GM19395 (cell line): ENCODE measurements at regions not wholly inside any gene's neighbourhood (a gene's known extent, or its start where the extent isn't known, plus 50 kb on each side); places are given as distances from the start of the nearest gene placed in this dataset.
"Not testable (repeated sequence)": the region's sequence is repeated elsewhere in the genome, so short reads cannot be mapped to it uniquely, and the experiment has no call there.

Experiments used
- ATAC-seq: cut with Tn5 transposase; IDR thresholded peaks from one replicate; pipeline ENCODE4 v1.9.1; 2021; ENCODE audit warnings: mild to moderate bottlenecking, moderate library complexity; ENCODE audit not compliant: unreplicated experiment

DNA sequence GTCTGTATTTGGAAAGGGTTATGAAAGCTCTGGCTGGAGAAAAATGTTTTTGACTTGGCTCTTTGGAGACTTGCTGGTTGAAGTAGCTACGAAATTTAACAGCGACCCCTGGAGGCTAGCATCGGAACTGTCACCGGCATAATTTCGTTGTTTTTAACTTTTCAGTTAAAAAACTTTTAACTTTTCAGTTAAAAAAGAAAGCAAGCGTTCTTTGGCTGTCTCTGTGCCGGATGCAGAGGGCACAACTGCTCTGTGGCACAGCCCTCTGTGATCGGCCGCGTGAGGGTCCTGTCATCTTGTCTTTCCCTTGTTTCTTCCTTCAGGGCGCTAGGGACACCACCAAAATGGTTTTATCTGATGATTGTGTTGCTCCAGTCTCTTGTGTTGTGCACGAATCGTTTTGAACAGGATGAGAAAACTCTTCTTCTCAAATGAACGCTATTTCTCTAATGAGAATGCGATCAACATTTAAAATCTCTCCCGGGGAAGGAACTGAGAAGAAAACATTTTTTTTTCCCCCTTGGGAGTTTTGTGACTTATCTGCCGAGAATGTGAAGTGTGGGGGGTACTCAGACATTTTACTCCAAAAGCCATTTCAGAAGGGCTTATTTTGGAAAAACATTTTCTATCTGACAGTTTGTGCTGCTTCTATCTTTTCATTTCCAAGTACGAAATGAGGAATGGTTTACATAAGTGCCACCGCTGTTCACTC lies 57.1 kb downstream of the ADCYAP1 start:
- no peak for ATAC-seq

DNA sequence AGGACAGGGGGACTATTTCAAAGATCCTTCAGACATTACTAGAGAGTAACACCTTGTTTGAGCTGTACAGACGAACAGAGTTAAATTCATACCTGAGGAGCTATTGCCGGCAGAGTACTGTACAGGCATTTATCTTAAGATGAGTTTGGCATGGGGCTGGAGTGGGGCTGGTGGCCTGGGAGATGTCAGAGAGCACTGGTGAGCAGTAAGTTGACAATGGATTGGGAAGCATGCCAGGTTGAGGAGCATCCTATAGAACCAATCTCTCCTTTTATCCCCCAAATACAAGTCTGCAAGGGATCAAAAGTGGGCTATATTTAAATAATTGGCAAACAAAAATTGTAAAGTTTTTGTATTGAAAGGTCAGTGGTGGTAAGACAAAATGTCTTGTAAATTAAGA lies 58.6 kb downstream of the ADCYAP1 start:
- ATAC-seq, result no peak

DNA sequence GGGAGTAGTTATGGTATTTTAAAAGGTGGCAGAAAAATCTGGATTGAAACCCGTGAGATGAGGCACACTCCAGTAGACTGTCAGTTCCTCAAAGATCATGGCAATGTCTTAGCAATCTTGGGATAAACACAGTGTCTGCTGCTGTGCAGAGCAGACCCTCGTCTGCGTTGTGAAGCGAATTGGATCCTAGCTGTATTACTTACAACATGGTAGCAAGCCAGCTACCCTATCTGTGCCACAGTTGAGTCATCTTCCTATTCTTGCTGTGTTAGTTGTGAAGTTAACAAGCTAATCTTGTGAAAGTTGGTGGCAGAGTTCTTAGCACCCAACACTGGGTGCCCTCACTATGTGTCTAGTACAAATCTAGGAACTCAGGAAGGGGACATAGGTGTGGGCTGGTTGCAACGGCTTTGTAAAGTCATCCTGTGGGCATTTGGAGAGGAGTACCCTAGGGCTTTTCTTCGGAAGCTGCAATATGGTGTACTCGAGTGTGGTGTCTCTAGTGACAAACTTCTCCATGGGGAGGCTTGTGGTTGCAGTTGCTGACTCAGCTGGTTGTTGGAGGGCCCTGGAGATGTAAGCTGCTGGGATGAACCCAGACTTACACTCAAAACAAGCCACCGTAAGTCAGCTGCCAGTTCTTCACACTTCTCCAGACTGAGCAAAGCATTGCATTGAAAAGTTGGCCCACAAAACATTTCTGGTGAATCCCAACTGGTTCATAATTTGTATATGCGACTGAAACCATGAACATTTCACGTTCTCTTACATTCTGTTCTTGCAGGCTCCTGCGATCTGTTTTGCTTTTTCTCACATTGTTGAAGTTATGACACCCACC lies 61.5 kb downstream of the ADCYAP1 start:
- no peak for ATAC-seq

DNA sequence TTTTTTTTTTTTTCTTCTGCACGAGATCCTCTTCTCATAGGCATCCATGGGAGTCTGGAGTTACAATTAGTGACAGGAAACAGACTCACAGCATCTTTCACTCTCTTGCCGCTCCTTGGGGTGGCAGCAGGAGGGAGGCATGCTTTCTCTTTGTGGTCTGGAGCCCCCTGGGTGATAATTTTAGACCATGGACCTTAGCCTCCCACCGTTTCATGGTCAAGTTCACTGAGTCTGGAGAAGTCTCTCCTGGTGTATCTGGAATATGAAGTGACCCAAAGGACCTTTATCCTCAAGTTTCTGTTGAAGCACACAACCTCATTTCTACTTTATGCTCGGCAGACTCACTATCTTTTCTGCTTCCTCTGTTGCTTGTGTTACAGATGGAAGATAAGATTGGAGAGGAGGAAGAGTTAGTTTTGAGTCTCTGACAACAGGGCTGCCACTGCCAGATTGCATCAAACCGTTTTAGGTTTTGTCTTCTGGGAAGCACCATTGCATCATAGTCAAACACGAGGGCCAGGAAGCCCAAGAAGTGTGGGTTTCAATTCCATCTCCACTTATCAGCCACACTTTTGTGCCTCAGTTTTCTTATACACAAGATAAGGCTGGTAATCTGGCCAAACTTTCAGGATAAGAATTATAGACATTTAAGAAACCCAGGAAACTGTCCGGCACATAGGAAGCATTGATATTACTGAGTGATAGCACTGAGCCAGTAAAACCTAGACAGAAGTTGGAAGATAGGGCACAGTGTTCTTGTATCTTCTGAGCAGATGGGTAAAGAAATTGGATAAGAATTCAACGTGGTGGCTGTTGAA lies 62.3 kb downstream of the ADCYAP1 start:
- ATAC-seq, result no peak

DNA sequence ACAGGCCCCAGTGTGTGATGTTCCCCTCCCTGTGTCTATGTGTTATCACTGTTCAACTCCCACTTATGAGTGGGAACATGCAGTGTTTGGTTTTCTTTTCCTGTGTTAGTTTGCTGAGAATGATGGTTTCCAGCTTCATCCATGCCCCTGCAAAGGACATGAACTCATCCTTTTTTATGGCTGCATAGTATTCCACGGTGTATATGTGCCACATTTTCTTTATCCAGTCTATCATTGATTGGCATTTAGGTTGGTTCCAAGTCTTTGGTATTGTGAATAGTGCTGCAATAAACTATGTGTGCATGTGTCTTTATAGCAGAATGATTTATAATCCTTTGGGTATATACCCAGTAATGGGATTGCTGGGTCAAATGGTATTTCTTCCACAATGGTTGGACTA lies 64.2 kb downstream of the ADCYAP1 start:
- ATAC-seq, result not testable (repeated sequence)

DNA sequence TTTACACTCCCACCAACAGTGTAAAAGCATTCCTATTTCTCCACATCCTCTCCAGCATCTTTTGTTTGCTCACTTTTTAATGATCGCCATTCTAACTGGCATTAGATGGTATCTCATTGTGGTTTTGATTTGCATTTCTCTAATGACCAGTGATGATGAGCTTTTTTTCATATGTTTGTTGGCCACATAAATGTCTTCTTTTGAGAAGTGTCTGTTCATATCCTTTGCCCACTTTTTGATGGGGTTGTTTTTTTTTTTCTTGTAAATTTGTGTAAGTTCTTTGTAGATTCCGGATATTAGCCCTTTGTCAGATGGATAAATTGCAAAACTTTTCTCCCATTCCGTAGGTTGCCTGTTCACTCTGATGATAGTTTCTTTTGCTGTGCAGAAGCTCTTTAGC lies 64.6 kb downstream of the ADCYAP1 start:
- not testable (repeated sequence) for ATAC-seq

DNA sequence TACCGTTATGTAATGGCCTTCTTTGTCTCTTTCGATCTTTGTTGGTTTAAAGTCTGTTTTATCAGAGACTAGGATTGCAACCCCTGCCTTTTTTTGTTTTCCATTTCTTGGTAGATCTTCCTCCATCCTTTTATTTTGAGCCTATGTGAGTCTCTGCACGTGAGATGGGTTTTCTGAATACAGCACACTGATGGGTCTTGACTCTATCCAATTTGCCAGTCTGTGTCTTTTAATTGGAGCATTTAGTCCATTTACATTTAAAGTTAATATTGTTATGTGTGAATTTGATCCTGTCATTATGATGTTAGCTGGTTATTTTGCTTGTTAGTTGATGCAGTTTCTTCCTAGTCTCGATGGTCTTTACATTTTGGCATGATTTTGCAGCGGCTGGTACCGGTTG lies 69.9 kb downstream of the ADCYAP1 start:
- ATAC-seq, result not testable (repeated sequence)

DNA sequence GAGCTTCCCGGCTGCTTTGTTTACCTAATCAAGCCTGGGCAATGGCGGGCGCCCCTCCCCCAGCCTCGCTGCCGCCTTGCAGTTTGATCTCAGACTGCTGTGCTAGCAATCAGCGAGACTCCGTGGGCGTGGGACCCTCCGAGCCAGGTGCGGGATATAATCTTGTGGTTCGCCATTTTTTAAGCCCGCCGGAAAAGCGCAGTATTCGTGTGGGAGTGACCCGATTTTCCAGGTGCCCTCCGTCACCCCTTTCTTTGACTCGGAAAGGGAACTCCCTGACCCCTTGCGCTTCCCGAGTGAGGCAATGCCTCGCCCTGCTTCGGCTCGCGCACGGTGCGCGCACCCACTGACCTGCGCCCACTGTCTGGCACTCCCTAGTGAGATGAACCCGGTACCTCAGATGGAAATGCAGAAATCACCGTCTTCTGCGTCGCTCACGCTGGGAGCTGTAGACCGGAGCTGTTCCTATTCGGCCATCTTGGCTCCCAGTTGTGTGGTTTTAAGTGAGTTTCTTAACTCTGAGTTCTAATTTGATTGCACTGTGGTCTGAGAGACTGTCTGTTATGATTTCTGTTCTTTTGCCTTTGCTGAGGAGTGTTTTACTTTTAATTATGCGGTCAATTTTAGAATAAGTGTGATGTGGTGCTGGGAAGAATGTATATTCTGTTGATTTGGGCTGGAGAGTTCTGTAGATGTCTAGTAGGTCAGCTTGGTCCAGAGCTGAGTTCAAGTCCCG lies 71.9 kb downstream of the ADCYAP1 start:
- ATAC-seq, result not testable (repeated sequence)

DNA sequence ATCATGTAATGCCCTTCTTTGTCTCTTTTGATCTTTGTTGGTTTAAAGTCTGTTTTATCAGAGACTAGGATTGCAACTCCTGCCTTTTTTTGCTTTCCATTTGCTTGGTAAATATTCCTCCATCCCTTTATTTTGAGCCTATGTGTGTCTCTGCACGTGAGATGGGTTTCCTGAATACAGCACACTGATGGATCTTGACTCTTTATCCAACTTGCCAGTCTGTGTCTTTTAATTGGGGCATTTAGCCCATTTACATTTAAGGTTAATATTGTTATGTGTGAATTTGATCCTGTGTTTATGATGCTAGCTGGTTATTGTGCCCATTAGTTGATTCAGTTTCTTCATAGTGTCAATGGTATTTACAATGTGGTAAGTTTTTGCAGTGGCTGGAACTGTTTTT lies 72.7 kb downstream of the ADCYAP1 start:
- ATAC-seq, result not testable (repeated sequence)

DNA sequence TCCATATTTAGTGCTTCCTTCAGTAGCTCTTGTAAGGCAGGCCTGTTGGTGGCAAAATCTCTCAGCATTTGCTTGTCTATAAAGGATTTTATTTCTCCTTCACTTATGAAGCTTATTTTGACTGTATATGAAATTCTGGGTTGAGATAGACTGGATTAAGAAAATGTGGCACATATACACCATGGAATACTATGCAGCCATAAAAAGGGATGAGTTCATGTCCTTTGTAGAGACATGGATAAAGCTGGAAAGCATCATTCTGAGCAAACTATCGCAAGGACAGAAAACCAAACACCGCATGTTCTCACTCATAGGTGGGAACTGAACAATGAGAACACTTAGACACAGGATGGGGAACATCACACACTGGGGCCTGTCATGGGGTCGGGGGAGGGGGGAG lies 73.1 kb downstream of the ADCYAP1 start:
- ATAC-seq, result not testable (repeated sequence)

DNA sequence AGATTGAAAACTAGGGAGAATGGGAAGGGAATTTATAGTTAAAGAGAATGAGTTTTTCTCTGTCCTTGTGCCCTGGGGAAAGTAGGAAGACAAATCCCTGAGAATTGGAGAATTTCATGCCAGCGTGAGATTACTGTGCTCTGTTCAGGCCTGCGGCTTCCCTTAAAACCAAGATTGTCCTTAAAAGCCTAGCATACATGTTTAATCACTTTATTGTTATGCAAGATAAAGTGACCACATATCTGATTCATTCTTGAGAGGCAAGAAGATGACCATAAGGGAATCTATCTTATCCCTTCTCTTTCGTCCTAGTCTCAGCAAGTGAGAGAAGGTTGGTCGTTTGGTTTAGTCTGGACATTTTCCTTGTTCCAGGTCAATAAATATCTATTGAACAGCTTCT lies 75.9 kb downstream of the ADCYAP1 start:
- no peak for ATAC-seq

DNA sequence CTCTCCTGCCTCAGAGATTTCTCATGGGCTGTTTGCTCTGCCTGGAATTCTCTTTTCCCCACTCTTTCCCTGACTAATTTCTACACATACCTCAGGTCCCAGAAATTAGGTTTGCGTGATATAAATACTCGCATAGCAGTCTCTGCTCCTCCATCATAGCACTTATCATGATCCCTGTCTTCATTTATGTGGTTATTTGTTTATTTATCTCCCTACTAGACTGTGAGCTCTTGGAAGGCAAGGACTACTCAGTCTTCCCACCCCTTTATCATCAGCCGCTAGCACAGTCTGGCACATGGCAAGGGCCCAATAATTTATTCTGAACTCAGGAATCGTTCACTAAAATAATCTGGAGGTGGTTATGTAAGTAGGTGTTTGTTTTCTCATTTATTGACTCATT lies 79.3 kb downstream of the ADCYAP1 start:
- no peak for ATAC-seq

DNA sequence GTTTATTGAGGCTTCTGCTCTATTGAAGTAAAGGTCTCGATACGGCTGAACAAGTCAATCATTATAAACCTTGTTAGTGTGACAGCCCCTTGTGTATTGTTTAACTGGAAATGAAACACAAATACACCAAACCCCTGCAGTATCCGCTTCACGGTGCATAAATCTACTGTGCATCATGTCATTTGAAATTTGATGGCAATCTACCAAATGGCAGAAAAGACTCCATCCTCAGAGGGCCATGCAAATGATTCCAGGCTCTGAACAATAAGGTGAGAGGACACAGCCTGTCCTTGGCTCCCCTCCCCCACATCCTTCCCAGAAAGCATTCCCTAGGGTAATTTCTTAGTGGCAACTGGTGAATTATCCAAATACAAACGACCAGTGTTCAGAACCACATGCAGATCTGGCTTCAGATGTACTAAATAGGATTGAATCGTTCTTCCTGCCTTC lies 80.6 kb downstream of the ADCYAP1 start:
- no peak for ATAC-seq

DNA sequence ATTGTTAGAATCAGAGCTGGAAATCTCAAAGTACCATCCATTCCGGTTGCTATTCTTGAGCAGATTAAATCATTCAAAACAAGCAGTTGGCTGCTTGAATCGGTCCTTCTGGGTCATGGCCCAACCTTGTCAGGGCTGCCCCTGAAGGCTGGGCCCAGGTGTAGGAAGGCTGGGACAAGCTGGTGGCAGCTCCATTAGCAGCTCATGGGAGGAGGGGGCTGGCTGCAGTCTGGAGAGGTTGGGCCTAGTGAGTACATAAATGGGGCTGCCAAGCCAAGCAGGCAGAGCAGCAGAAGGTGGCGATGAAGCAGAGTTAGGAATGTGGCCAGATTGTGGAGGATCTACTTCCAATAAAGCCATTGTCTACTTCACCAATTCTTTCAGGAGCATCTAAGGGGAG lies 81.4 kb downstream of the ADCYAP1 start:
- no peak for ATAC-seq

DNA sequence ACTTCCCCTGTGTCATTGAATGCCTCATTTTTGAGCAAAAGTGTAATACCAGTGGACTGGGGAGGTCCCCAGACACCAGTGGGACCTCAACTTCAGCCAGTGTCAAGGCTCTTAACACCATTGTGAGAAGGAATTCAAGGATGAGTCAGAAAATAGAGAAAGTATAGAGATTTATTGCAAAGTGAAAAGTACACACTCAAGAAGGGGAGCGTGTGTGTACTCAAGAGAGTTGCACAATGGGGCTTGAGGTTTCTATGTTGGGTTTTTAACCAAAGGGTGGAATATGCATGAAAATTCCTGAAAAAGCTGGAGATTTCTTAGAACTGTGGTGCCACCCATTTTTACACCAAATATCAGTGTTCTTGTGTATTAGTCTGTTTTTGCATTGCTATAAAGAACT lies 81.9 kb downstream of the ADCYAP1 start:
- ATAC-seq, result no peak

DNA sequence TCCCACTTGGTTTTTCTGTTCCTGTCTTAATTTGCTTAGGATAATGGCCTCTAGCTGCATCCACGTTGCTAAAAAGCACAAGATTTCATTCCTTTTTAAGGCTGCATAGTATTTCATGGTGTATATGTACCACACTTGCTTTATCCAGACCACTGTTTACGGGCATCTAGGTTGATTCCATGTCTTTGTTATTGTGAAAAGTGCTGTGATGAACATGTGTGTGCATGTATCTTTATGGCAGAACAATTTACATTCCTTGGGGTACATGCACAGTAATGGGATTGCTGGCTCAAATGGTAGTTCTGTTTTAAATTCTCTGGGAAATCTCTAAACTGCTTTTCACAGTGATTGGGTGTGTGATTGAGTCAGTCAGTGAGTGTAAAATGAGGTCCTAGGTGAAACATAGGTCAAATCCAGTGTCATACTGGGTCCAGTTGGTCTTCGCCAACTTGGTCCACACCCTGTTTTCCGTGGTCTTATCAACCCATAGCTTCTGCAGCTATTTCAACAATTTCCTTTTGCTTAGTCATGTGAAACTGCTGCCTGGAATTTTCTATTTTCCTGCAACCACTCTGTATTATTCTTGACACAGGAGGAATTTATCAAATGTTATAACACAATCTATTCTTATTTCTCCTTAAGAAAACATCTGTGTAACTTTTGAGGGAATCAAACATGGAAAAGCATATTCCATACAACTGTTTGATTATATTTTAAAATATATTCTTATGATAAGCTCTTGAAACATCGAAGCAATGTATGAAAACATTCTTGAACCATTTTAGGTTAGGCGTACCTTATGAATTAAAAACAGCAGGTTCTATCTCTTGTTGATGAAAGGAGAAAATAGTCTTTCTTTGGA lies 82.9 kb downstream of the ADCYAP1 start:
- no peak for ATAC-seq

DNA sequence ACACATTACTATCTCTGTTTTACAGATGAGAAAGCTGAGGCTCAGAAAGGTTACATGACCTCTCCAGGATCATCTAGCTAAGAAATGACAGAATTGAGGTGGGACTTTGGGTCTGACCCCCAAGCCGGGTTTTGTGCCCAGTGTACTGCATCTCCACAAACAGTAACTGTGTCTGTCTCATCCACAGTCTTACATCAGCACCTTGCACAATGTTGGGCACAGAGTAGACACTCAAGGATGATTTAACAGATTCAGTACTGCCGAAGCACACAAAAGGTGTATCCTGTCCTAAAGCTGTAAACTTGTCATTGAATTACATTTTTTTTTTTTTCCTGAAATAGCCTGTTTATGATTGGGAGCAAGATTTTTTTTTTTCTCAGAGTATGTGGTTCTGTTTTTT lies 84.8 kb downstream of the ADCYAP1 start:
- ATAC-seq, result no peak

DNA sequence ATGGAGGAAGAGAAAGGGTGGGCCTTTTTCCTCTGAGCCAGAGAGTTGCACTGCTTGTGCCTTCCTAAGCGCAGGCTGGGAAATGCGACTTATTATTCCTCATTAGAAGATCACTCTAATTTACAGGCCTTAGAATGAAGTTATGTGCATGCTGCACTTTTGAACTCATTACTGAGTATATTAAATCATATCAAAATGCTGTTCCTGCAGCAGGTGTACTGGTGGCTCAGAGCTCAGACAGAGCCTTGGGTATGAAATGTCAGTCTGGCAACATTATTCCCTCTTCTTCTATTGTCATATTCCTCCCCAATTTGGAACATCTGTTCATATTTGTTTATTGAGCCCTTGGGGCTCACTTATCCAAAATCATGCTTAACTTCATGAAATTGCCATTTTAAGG lies 85.5 kb downstream of the ADCYAP1 start:
- no peak for ATAC-seq

DNA sequence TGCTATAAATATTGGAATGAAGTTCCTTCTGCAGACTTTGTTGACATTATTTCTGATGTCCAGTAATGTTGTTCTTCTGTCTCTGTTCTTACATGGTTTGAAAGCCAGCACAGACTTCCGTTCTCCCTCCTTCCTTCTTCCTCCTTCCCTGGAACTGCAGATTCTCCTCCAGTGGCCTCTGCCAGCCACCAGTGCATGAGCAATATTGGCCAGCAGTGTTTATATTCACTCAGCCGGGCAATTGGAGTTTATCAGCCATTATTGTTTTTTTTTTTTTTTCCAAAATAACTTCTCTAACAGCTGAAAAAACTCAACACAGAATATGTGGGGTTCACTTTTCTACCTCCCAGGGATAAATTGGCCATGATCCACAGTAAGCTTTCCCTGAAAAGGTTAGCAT lies 86.8 kb downstream of the ADCYAP1 start:
- no peak for ATAC-seq

DNA sequence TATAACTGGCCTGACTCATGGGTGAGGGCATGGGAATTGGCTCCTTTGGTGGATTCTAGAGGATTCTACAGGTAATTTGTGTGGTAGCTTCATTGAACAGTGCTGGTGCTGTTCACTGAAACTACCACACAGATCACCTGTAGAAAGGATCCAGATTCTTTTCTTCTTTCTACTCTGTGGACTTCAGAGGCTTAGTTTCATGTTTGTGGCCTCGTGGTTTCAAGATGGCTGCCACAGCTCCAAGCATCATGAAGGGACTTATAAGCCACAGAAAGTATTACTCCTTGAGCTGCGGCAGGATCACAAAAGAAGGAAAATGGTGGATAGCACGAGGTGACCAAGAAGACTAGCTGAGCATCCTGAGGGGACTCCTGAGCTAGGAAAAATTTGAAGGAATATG lies 88.9 kb downstream of the ADCYAP1 start:
- ATAC-seq, result no peak
